SK-N-SH (cell line): ENCODE measurements at regions not wholly inside any gene's neighbourhood (a gene's known extent, or its start where the extent isn't known, plus 50 kb on each side); places are given as distances from the start of the nearest gene placed in this dataset.
"Not testable (repeated sequence)": the region's sequence is repeated elsewhere in the genome, so short reads cannot be mapped to it uniquely, and the experiment has no call there.

Experiments
- CTCF ChIA-PET: fragments of 300-600, 350-600 bp; formaldehyde crosslinking; extraction: SDS; loops from one replicate; lab custom pipeline; 2021; lab: Yijun Ruan, JAX
- POLR2A ChIA-PET: fragments of 350-600 bp; sonication (Branson Sonifier 250); formaldehyde crosslinking; extraction: SDS; loops from one replicate; lab custom pipeline; 2020; ENCODE audit warnings: antibody characterized with exemption, inconsistent platforms; lab: Yijun Ruan, JAX
- DNase-seq: peaks from one replicate; pipeline ENCODE4 v3.0.0; 2012
- H2AFZ ChIP-seq: fragments of 200-600 bp; sonication (generic); 2 replicates; pipeline ENCODE4 v1.8.1; 2016; ENCODE audit warnings: antibody characterized with exemption, mild to moderate bottlenecking, low read depth
- H3F3A ChIP-seq: fragments of 200-600 bp; sonication (generic); replicated peaks from 2 replicates; pipeline ENCODE3; 2016; ENCODE audit warnings: antibody characterized with exemption, mild to moderate bottlenecking; ENCODE audit not compliant: insufficient read depth
- H3K27ac ChIP-seq, 2 experiments: fragments of 200-500 bp in 1 of 2; fragments of 200-600 bp in 1 of 2; sonication (Bioruptor generic) in 1 of 2; sonication (generic), shearing (Covaris generic) in 1 of 2; 2 replicates each; pipeline versions ENCODE4 v1.5.1 to v1.6.1; 2014 to 2016; ENCODE audit warnings: low read depth in 2 of 2, inconsistent platforms in 1 of 2, low read length in 1 of 2, mild to moderate bottlenecking in 1 of 2, mixed read lengths in 1 of 2
- H3K27me3 ChIP-seq: fragments of 200-600 bp; sonication (generic), shearing (Covaris generic); 2 replicates; pipeline ENCODE4 v1.6.1; 2016; ENCODE audit warnings: mixed run types; ENCODE audit not compliant: insufficient read depth
- H3K36me3 ChIP-seq, 2 experiments: fragments of 200-500 bp in 1 of 2; fragments of 200-600 bp in 1 of 2; sonication (Bioruptor generic) in 1 of 2; sonication (generic) in 1 of 2; replicated peaks in 1 of 2; 2 replicates each; pipeline versions ENCODE3 to v1.5.1; 2014 to 2016; ENCODE audit warnings: low read length in 1 of 2, mild to moderate bottlenecking in 1 of 2; ENCODE audit not compliant: insufficient read depth in 2 of 2, control insufficient read depth in 1 of 2
- H3K4me1 ChIP-seq, 2 experiments: fragments of 200-500 bp in 1 of 2; fragments of 200-600 bp in 1 of 2; sonication (Bioruptor generic) in 1 of 2; sonication (generic), shearing (Covaris generic) in 1 of 2; 2 replicates each; pipeline versions ENCODE4 v1.5.1 to v1.6.1; 2014 to 2016; ENCODE audit warnings: low read depth in 1 of 2, low read length in 1 of 2, mixed run types in 1 of 2; ENCODE audit not compliant: insufficient read depth in 2 of 2, control insufficient read depth in 1 of 2
- H3K4me2 ChIP-seq: fragments of 200-600 bp; sonication (generic), shearing (Covaris generic); 2 replicates; pipeline ENCODE4 v1.6.1; 2017; ENCODE audit warnings: mixed run types
- H3K4me3 ChIP-seq, 2 experiments: fragments of 200-500 bp in 1 of 2; fragments of 200-600 bp in 1 of 2; sonication (Bioruptor generic) in 1 of 2; sonication (generic), shearing (Covaris generic) in 1 of 2; 2 replicates each; pipeline versions ENCODE4 v1.5.1 to v1.8.1; 2014 to 2016; ENCODE audit warnings: low read depth in 2 of 2, inconsistent platforms in 1 of 2, low read length in 1 of 2, mild to moderate bottlenecking in 1 of 2, mixed read lengths in 1 of 2, moderate library complexity in 1 of 2
- H3K79me2 ChIP-seq: fragments of 200-600 bp; sonication (generic); 2 replicates; pipeline ENCODE4 v1.8.1; 2017; ENCODE audit warnings: mild to moderate bottlenecking; ENCODE audit not compliant: insufficient read depth
- H3K9ac ChIP-seq: fragments of 200-600 bp; sonication (generic); 2 replicates; pipeline ENCODE4 v1.6.1; 2017; ENCODE audit warnings: mixed run types
- H3K9me2 ChIP-seq: fragments of 200-600 bp; sonication (generic); 2 replicates; pipeline ENCODE4 v1.6.1; 2017; ENCODE audit warnings: mixed run types
- H3K9me3 ChIP-seq: fragments of 200-600 bp; sonication (generic); 2 replicates; pipeline ENCODE4 v1.6.1; 2017; ENCODE audit warnings: mixed run types, mild to moderate bottlenecking, moderate library complexity
- H4K20me1 ChIP-seq: fragments of 200-600 bp; sonication (generic); 2 replicates; pipeline ENCODE4 v1.6.1; 2017; ENCODE audit warnings: mild to moderate bottlenecking, mixed run types; ENCODE audit not compliant: insufficient read depth
- ELF1 ChIP-seq: IDR thresholded peaks from 2 replicates; pipeline ENCODE4 v1.4.0; 2012
- EP300 ChIP-seq, 2 experiments: IDR thresholded peaks; 2 replicates each; pipeline versions ENCODE4 v1.4.0 to v1.6.1; 2012; ENCODE audit warnings: borderline replicate concordance in 1 of 2, low read depth in 1 of 2, low read length in 1 of 2
- FOXJ3 ChIP-seq: sonication (generic); formaldehyde crosslinking; IDR thresholded peaks from 2 replicates; pipeline ENCODE4 v1.5.1; 2020; ENCODE audit warnings: mild to moderate bottlenecking, missing genetic modification reagents
- FOXM1 ChIP-seq: IDR thresholded peaks from 2 replicates; pipeline ENCODE4 v1.4.0; 2012; ENCODE audit warnings: low read depth, mild to moderate bottlenecking
- MAX ChIP-seq: IDR thresholded peaks from 2 replicates; pipeline ENCODE4 v1.4.0; 2012; ENCODE audit warnings: low read depth
- MXI1 ChIP-seq: IDR thresholded peaks from 2 replicates; pipeline ENCODE4 v1.6.1; 2012; ENCODE audit warnings: mild to moderate bottlenecking, low read depth, low read length, improper control_type of control experiment
- POLR2AphosphoS5 ChIP-seq: IDR thresholded peaks from 2 replicates; pipeline ENCODE4 v1.6.1; 2012; ENCODE audit warnings: low read depth, low read length
- RAD21 ChIP-seq: IDR thresholded peaks from 2 replicates; pipeline ENCODE4 v1.6.1; 2012; ENCODE audit warnings: mild to moderate bottlenecking, low read length
- SIN3A ChIP-seq: IDR thresholded peaks from 2 replicates; pipeline ENCODE4 v1.6.1; 2012; ENCODE audit warnings: low read depth, mild to moderate bottlenecking, low read length, moderate library complexity, borderline replicate concordance
- SMC3 ChIP-seq: IDR thresholded peaks from 2 replicates; pipeline ENCODE4 v1.6.1; 2012; ENCODE audit warnings: low read depth, low read length, improper control_type of control experiment
- TCF12 ChIP-seq: IDR thresholded peaks from 2 replicates; pipeline ENCODE4 v1.4.0; 2012
- TEAD4 ChIP-seq: IDR thresholded peaks from 2 replicates; pipeline ENCODE4 v1.4.0; 2012; ENCODE audit warnings: mild to moderate bottlenecking, borderline replicate concordance; ENCODE audit not compliant: insufficient read depth
- WGBS: methylation state at CpG from one replicate; pipeline ENCODE4 v1.1.6; 2017; ENCODE audit warnings: low lambda C conversion rate; 5-methylcytosine and 5-hydroxymethylcytosine counted together

GRCh38 chr2:58756336-58756735 lies 515.2 kb upstream of the FANCL start:
- Histone ChIP-seq H3K9ac (no peak overlapping the region), H3K4me1 (peaks cover 0 to 7% of the 10 kb centered on the region in 2 experiments; a peak in 2 of 4 replicates), H3K27me3 (no peaks in the 10 kb centered on the region), H3K36me3 (no peaks in the 10 kb centered on the region)
- WGBS: 48% methylated on average over 2 of the region's 2 CpGs
- TF ChIP-seq POLR2AphosphoS5 (no peak), ELF1 (no peak), MXI1 (no peak), TCF12 (no peak), SIN3A (no peak), MAX (no peak), FOXJ3 (CRISPR knock-in tag) (no peak), SMC3 (no peak), RAD21 (no peak), EP300 (IDR thresholded peaks at IDR 0.05; ENCODE audit: borderline replicate concordance in 1 of 2, low read depth in 1 of 2, low read length in 1 of 2) (no peak), FOXM1 (no peak), TEAD4 (no peak)
- TF ChIP-seq, all 33 proteins: peak for 0
- Histone ChIP-seq H3F3A (no peaks in the 10 kb centered on the region), H3K4me3 (no peak overlapping the region), H3K9me3 (no peaks in the 10 kb centered on the region), H3K4me2 (no peak overlapping the region), H4K20me1 (no peaks in the 10 kb centered on the region), H3K79me2 (no peaks in the 10 kb centered on the region), H2AFZ (no peak overlapping the region), H3K27ac (no peak overlapping the region), H3K9me2 (no peaks in the 10 kb centered on the region)
- ChIA-PET CTCF (interaction anchor here (1.4 kb wide), 1 partner anchor 850 kb away, joined by 3 read pairs; no protein-coding TSS in a partner anchor), POLR2A (no interaction called here)
- DNase-seq: no peak

GRCh38 chr2:58752507-58752906 lies 511.4 kb upstream of the FANCL start:
- H2AFZ ChIP-seq, H3F3A ChIP-seq, H3K27me3 ChIP-seq, H4K20me1 ChIP-seq, H3K79me2 ChIP-seq, H3K36me3 ChIP-seq, H3K4me3 ChIP-seq, POLR2A ChIA-PET, H3K4me1 ChIP-seq, H3K9ac ChIP-seq, H3K4me2 ChIP-seq, H3K9me2 ChIP-seq, H3K9me3 ChIP-seq, H3K27ac ChIP-seq, DNase-seq: not testable (repeated sequence)
- CTCF ChIA-PET: interaction anchor here (2.6 kb wide), 1 partner anchor 181 kb away, joined by 7 read pairs; no protein-coding TSS in a partner anchor
- WGBS: 20% methylated on average over 2 of the region's 2 CpGs

DNA sequence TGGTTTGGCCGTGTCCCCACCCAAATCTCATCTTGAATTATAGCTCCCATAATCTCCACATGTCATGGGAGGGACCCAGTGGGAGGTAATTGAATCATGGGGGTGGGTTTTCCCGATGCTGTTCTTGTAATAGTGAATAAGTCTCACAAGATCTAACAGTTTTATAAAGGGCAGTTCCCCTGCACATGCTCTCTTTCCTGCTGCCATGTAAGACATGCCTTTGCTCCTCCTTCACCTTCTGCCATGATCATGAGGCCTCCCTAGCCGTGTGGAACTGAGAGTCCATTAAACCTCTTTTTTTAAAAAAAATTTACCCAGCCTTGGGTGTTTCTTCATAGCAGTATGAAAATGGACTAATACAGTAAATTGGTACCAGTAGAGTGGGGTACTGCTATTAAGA lies 510.6 kb upstream of the FANCL start:
- H3K27me3 ChIP-seq, H3K9ac ChIP-seq, H4K20me1 ChIP-seq, H3K4me1 ChIP-seq, H3K27ac ChIP-seq, H3K4me2 ChIP-seq, H3K36me3 ChIP-seq, H3K9me3 ChIP-seq, H3K9me2 ChIP-seq, H3K79me2 ChIP-seq, DNase-seq, POLR2A ChIA-PET, H3K4me3 ChIP-seq, H3F3A ChIP-seq, H2AFZ ChIP-seq: not testable (repeated sequence)
- CTCF ChIA-PET: interaction anchor here (1.3 kb wide), 1 partner anchor 10 kb away, joined by 5 read pairs; no protein-coding TSS in a partner anchor
- 5% methylated on average over 3 of the region's 3 CpGs for whole genome bisulfite sequencing
